ENCODE measurements at regions not wholly inside any gene's neighbourhood (a gene's known extent, or its start where the extent isn't known, plus 50 kb on each side); places are given as distances from the start of the nearest gene placed in this dataset.

- no peak overlapping the region for H3K27ac ChIP-seq
- DNase-seq (ENCODE audit: low read depth, low spot score): no peak
These were observed 388.3 kb downstream of the ANXA1 start for GRCh38 chr9:73539881-73540390.

GRCh38 chr9:73541923-73542322 lies 390.3 kb downstream of the ANXA1 start:
- H3K27ac ChIP-seq: no peak overlapping the region
- no peak for DNase-seq (ENCODE audit: low read depth, low spot score)

GRCh38 chr9:73543727-73544126 lies 392.1 kb downstream of the ANXA1 start:
- DNase-seq (ENCODE audit: low read depth, low spot score): no peak

GRCh38 chr9:73548201-73548600 lies 396.5 kb downstream of the ANXA1 start:
- no peak overlapping the region for H3K27ac ChIP-seq
- DNase-seq (ENCODE audit: low read depth, low spot score): no peak

More at GRCh38 chr9:73543727-73544126, 392.1 kb downstream of the ANXA1 start:
- no peak overlapping the region for H3K27ac ChIP-seq

GRCh38 chr9:73549991-73550390 lies 398.3 kb downstream of the ANXA1 start:
- DNase-seq (ENCODE audit: low read depth, low spot score): no peak

GRCh38 chr9:73553295-73553694 lies 401.6 kb downstream of the ANXA1 start:
- no peak overlapping the region for H3K27ac ChIP-seq
- DNase-seq (ENCODE audit: low read depth, low spot score): no peak

More at GRCh38 chr9:73549991-73550390, 398.3 kb downstream of the ANXA1 start:
- no peak overlapping the region for H3K27ac ChIP-seq

- DNase-seq (ENCODE audit: low read depth, low spot score): no peak
These were observed 406.8 kb downstream of the ANXA1 start for GRCh38 chr9:73558471-73558870.

GRCh38 chr9:73565026-73565425 lies 413.4 kb downstream of the ANXA1 start:
- H3K27ac ChIP-seq: no peak overlapping the region
- no peak for DNase-seq (ENCODE audit: low read depth, low spot score)

More at GRCh38 chr9:73558471-73558870, 406.8 kb downstream of the ANXA1 start:
- H3K27ac ChIP-seq: no peak overlapping the region

GRCh38 chr9:73565833-73566465 lies 414.3 kb downstream of the ANXA1 start:
- no peak for DNase-seq (ENCODE audit: low read depth, low spot score)
- H3K27ac ChIP-seq: no peak overlapping the region

GRCh38 chr9:73566627-73567026 lies 415.0 kb downstream of the ANXA1 start:
- no peak for DNase-seq (ENCODE audit: low read depth, low spot score)
- H3K27ac ChIP-seq: no peak overlapping the region

- no peak overlapping the region for H3K27ac ChIP-seq
These were observed 421.6 kb downstream of the ANXA1 start for GRCh38 chr9:73573235-73573634.

GRCh38 chr9:73575101-73576060 lies 423.7 kb downstream of the ANXA1 start:
- DNase-seq (ENCODE audit: low read depth, low spot score): no peak
- H3K27ac ChIP-seq: no peak overlapping the region

More at GRCh38 chr9:73573235-73573634, 421.6 kb downstream of the ANXA1 start:
- DNase-seq (ENCODE audit: low read depth, low spot score): no peak

GRCh38 chr9:73577848-73578247 lies 426.2 kb downstream of the ANXA1 start:
- DNase-seq (ENCODE audit: low read depth, low spot score): no peak
- no peak overlapping the region for H3K27ac ChIP-seq

- no peak overlapping the region for H3K27ac ChIP-seq
- DNase-seq (ENCODE audit: low read depth, low spot score): no peak
These were observed 428.2 kb downstream of the ANXA1 start for GRCh38 chr9:73579823-73580222.

GRCh38 chr9:73583576-73583975 lies 431.9 kb downstream of the ANXA1 start:
- no peak overlapping the region for H3K27ac ChIP-seq
- DNase-seq (ENCODE audit: low read depth, low spot score): no peak

GRCh38 chr9:73595036-73595545 lies 443.4 kb downstream of the ANXA1 start:
- no peak for DNase-seq (ENCODE audit: low read depth, low spot score)
- no peak overlapping the region for H3K27ac ChIP-seq

- DNase-seq (ENCODE audit: low read depth, low spot score): no peak
These were observed 444.7 kb downstream of the ANXA1 start for GRCh38 chr9:73596321-73596720.

GRCh38 chr9:73597039-73597438 lies 445.4 kb downstream of the ANXA1 start:
- DNase-seq (ENCODE audit: low read depth, low spot score): no peak
- no peak overlapping the region for H3K27ac ChIP-seq

More at GRCh38 chr9:73596321-73596720, 444.7 kb downstream of the ANXA1 start:
- H3K27ac ChIP-seq: no peak overlapping the region

- H3K27ac ChIP-seq: no peak overlapping the region
- no peak for DNase-seq (ENCODE audit: low read depth, low spot score)
These were observed 446.1 kb downstream of the ANXA1 start for GRCh38 chr9:73597771-73598170.

- H3K27ac ChIP-seq: no peak overlapping the region
- DNase-seq (ENCODE audit: low read depth, low spot score): no peak
These were observed 457.7 kb downstream of the ANXA1 start for GRCh38 chr9:73609381-73609780.

GRCh38 chr9:73611032-73611431 lies 459.4 kb downstream of the ANXA1 start:
- H3K27ac ChIP-seq: no peak overlapping the region

More at GRCh38 chr9:73611032-73611431, 459.4 kb downstream of the ANXA1 start:
- no peak for DNase-seq (ENCODE audit: low read depth, low spot score)
